ENCODE measurements at regions not wholly inside any gene's neighbourhood (a gene's known extent, or its start where the extent isn't known, plus 50 kb on each side); places are given as distances from the start of the nearest gene placed in this dataset.

GRCh38 chr1:218994615-218995014, 179.1 kb upstream of the LYPLAL1 start:
- ChIA-PET POLR2A (ENCODE audit: partially characterized antibody) (no interaction called here), CTCF (ENCODE audit: partially characterized antibody) (interaction anchor here (0.8 to 1.4 kb wide), 3 partner anchors 11 to 204 kb away, joined by 3 read pairs; no protein-coding TSS in a partner anchor)
- no peaks in the 10 kb centered on the region for H4K20me1 ChIP-seq (replicated peaks in 1 of 2; ENCODE audit: control insufficient read depth in 1 of 2, insufficient read depth in 2 of 2, low read length in 2 of 2)
- no peak overlapping the region for H3K23ac ChIP-seq (ENCODE audit: insufficient read length)
- FAIRE-seq (no peak), DNase-seq (ENCODE audit: low read depth in 1 of 2, low spot score in 2 of 2) (no peak)
- H3K18ac ChIP-seq (ENCODE audit: extremely low read depth, low read length): no peak overlapping the region
- no peak overlapping the region for H2AFZ ChIP-seq (ENCODE audit: low read length)
- no peak overlapping the region for H2BK120ac ChIP-seq (replicated peaks; ENCODE audit: low read depth, low read length)
- no peaks in the 10 kb centered on the region for H3K9me3 ChIP-seq (ENCODE audit: insufficient read depth in 2 of 2, low read depth in 1 of 2, low read length in 1 of 2)
- H3K56ac ChIP-seq (replicated peaks; ENCODE audit: insufficient read length, low read depth, low read length): no peak overlapping the region
- H3K27ac ChIP-seq (ENCODE audit: low read depth, low read length): no peak overlapping the region
- no peak overlapping the region for H4K91ac ChIP-seq (replicated peaks; ENCODE audit: insufficient read length, low read length)
- no peak overlapping the region for H2BK5ac ChIP-seq (ENCODE audit: low read depth, low read length)
- no peak overlapping the region for H3K14ac ChIP-seq (ENCODE audit: insufficient read length)
- H2BK15ac ChIP-seq (ENCODE audit: low read length): no peak overlapping the region
- H3K79me1 ChIP-seq (ENCODE audit: low read depth, low read length): no peaks in the 10 kb centered on the region
- H3K4me1 ChIP-seq (replicated peaks in 1 of 4; ENCODE audit: control insufficient read depth in 3 of 4, insufficient read depth in 4 of 4, low read length in 3 of 4): no peaks in the 10 kb centered on the region
- no peaks in the 10 kb centered on the region for H3K36me3 ChIP-seq (ENCODE audit: control insufficient read depth in 2 of 4, insufficient read depth in 4 of 4, low read length in 3 of 4)
- H3K9ac ChIP-seq (replicated peaks in 1 of 4; ENCODE audit: extremely low read depth in 1 of 4, low read depth in 3 of 4, low read length in 3 of 4): no peak overlapping the region
- H3K23me2 ChIP-seq (ENCODE audit: low read depth, low read length): no peaks in the 10 kb centered on the region
- no peak overlapping the region for H2BK12ac ChIP-seq (ENCODE audit: low read depth, low read length)
- no peaks in the 10 kb centered on the region for H3K79me2 ChIP-seq (ENCODE audit: control insufficient read depth in 1 of 2, insufficient read depth in 2 of 2, low read length in 2 of 2)
- no peak overlapping the region for H3K4ac ChIP-seq (replicated peaks; ENCODE audit: insufficient read length, low read depth, low read length)
- no peak overlapping the region for H4K5ac ChIP-seq (ENCODE audit: insufficient read length, low read depth, low read length)
- H2AK5ac ChIP-seq (ENCODE audit: low read depth, low read length): no peak overlapping the region
- no peak overlapping the region for H3K4me3 ChIP-seq (ENCODE audit: extremely low read depth in 1 of 4, insufficient read depth in 2 of 4, low read depth in 3 of 4, low read length in 4 of 4)
- no peak overlapping the region for H2BK20ac ChIP-seq (ENCODE audit: low read length)
- no peak overlapping the region for H3K4me2 ChIP-seq (ENCODE audit: insufficient read depth in 1 of 2, low read depth in 2 of 2, low read length in 2 of 2)
- WGBS, 2 experiments (ENCODE audit: extremely low coverage in 1 of 2, insufficient coverage in 1 of 2, insufficient read length in 1 of 2, insufficient replicate concordance in 2 of 2, low coverage in 1 of 2, low lambda C conversion rate in 2 of 2, missing lambda C conversion rate in 1 of 2): 100% methylated on average over 1 of the region's 1 CpG; no CpG with 5 or more reads in 1 of the 2 experiments
- H4K8ac ChIP-seq (ENCODE audit: extremely low read depth, insufficient read depth, low read length): no peak overlapping the region
- H3K27me3 ChIP-seq (replicated peaks in 1 of 4; ENCODE audit: control insufficient read depth in 3 of 4, extremely low read depth in 1 of 4, insufficient read depth in 3 of 4, low read length in 3 of 4): no peaks in the 10 kb centered on the region
- TF ChIP-seq ATF2 (IDR thresholded peaks at IDR 0.05; ENCODE audit: low read length): no peak
- TF ChIP-seq TCF12 (IDR thresholded peaks at IDR 0.05; ENCODE audit: low read depth, low read length): no peak
- no peak for TF ChIP-seq RAD21 (IDR thresholded peaks at IDR 0.05 in 1 of 2, conservative IDR thresholded peaks at IDR 0.05 in 1 of 2; ENCODE audit: low read depth in 2 of 2, low read length in 2 of 2)
- no peak for TF ChIP-seq CTCF (IDR thresholded peaks at IDR 0.05; ENCODE audit: control extremely low read depth in 1 of 3, insufficient read depth in 1 of 3, low read depth in 1 of 3, low read length in 3 of 3)
- TF ChIP-seq SUZ12 (IDR thresholded peaks at IDR 0.05; ENCODE audit: low read length): no peak
- no peak for TF ChIP-seq SAP30 (IDR thresholded peaks at IDR 0.05; ENCODE audit: insufficient read depth, insufficient replicate concordance, low read length)
- no peak for TF ChIP-seq TAF7 (optimal IDR thresholded peaks at IDR 0.05; ENCODE audit: borderline replicate concordance, low read depth, low read length)
- no peak for TF ChIP-seq EZH2 (IDR thresholded peaks at IDR 0.05; ENCODE audit: low read depth, low read length, severe bottlenecking)
- TF ChIP-seq SRF (IDR thresholded peaks at IDR 0.05; ENCODE audit: low read depth, low read length): no peak
- no peak for TF ChIP-seq POU5F1 (IDR thresholded peaks at IDR 0.05; ENCODE audit: low read depth, low read length)
